Mesendoderm (in vitro differentiated cells): ENCODE measurements at regions not wholly inside any gene's neighbourhood (a gene's known extent, or its start where the extent isn't known, plus 50 kb on each side); places are given as distances from the start of the nearest gene placed in this dataset.
A peak's percentile ranks its signal among the peaks of the same experiment; 100 is the strongest.
"Not testable (repeated sequence)": the region's sequence is repeated elsewhere in the genome, so short reads cannot be mapped to it uniquely, and the experiment has no call there.

Experiments used
- DNase-seq: peaks from one replicate; pipeline ENCODE4 v3.0.0; 2013
- H2AK5ac ChIP-seq: 2 replicates; pipeline ENCODE4 v1.6.1; 2013; ENCODE audit warnings: low read length, inconsistent platforms
- H2BK120ac ChIP-seq: 2 replicates; pipeline ENCODE4 v1.6.1; 2013; ENCODE audit warnings: low read depth, mild to moderate bottlenecking, low read length, moderate library complexity, mixed read lengths
- H2BK15ac ChIP-seq: replicated peaks from 2 replicates; pipeline ENCODE4 v1.6.1; 2013; ENCODE audit warnings: low read depth, mild to moderate bottlenecking, moderate library complexity
- H2BK5ac ChIP-seq: 2 replicates; pipeline ENCODE4 v1.6.1; 2013; ENCODE audit warnings: low read length, inconsistent platforms
- H3K18ac ChIP-seq: 2 replicates; pipeline ENCODE4 v1.6.1; 2013; ENCODE audit warnings: mild to moderate bottlenecking, low read length, mixed read lengths
- H3K23ac ChIP-seq: one replicate; pipeline ENCODE4 v1.6.1; 2013; ENCODE audit warnings: low read length
- H3K27ac ChIP-seq: 2 replicates; pipeline ENCODE4 v1.5.1; 2013; ENCODE audit warnings: low read depth, mild to moderate bottlenecking, inconsistent platforms, low read length, moderate library complexity
- H3K27me3 ChIP-seq: 2 replicates; pipeline ENCODE4 v1.6.1; 2013; ENCODE audit warnings: low read length, control low read depth, mild to moderate bottlenecking, inconsistent platforms; ENCODE audit not compliant: insufficient read depth, poor library complexity
- H3K36me3 ChIP-seq: 2 replicates; pipeline ENCODE4 v1.6.1; 2013; ENCODE audit warnings: low read length, inconsistent platforms; ENCODE audit not compliant: control insufficient read depth, insufficient read depth
- H3K4ac ChIP-seq: one replicate; pipeline ENCODE4 v1.6.1; 2013; ENCODE audit warnings: low read depth, mild to moderate bottlenecking, low read length, moderate library complexity
- H3K4me1 ChIP-seq: 2 replicates; pipeline ENCODE4 v1.6.1; 2013; ENCODE audit warnings: low read depth, low read length, inconsistent platforms; ENCODE audit not compliant: control insufficient read depth
- H3K4me2 ChIP-seq: 2 replicates; pipeline ENCODE4 v1.6.1; 2013; ENCODE audit warnings: low read length
- H3K4me3 ChIP-seq: 2 replicates; pipeline ENCODE4 v1.5.1; 2013; ENCODE audit warnings: mild to moderate bottlenecking, low read length
- H3K56ac ChIP-seq: one replicate; pipeline ENCODE4 v1.6.1; 2013; ENCODE audit warnings: low read length
- H3K79me1 ChIP-seq: 2 replicates; pipeline ENCODE4 v1.6.1; 2013; ENCODE audit warnings: low read length, inconsistent platforms
- H3K79me2 ChIP-seq: 2 replicates; pipeline ENCODE4 v1.6.1; 2013; ENCODE audit warnings: mild to moderate bottlenecking, low read length; ENCODE audit not compliant: control insufficient read depth, insufficient read depth
- H3K9ac ChIP-seq: 2 replicates; pipeline ENCODE4 v1.6.1; 2013; ENCODE audit warnings: low read length, inconsistent platforms
- H4K5ac ChIP-seq: one replicate; pipeline ENCODE4 v1.6.1; 2013; ENCODE audit warnings: low read length
- H4K8ac ChIP-seq: one replicate; pipeline ENCODE4 v1.6.1; 2013; ENCODE audit warnings: low read depth, mild to moderate bottlenecking, control low read depth, low read length, moderate library complexity
- WGBS: extraction: QIAGEN DNeasy Blood & Tissue Kit; methylation state at CpG from one replicate; pipeline ENCODE4 v1.1.7; 2013; ENCODE audit warnings: low lambda C conversion rate, missing lambda C conversion rate; ENCODE audit not compliant: insufficient coverage; ENCODE audit errors: extremely low coverage; 5-methylcytosine and 5-hydroxymethylcytosine counted together

DNA sequence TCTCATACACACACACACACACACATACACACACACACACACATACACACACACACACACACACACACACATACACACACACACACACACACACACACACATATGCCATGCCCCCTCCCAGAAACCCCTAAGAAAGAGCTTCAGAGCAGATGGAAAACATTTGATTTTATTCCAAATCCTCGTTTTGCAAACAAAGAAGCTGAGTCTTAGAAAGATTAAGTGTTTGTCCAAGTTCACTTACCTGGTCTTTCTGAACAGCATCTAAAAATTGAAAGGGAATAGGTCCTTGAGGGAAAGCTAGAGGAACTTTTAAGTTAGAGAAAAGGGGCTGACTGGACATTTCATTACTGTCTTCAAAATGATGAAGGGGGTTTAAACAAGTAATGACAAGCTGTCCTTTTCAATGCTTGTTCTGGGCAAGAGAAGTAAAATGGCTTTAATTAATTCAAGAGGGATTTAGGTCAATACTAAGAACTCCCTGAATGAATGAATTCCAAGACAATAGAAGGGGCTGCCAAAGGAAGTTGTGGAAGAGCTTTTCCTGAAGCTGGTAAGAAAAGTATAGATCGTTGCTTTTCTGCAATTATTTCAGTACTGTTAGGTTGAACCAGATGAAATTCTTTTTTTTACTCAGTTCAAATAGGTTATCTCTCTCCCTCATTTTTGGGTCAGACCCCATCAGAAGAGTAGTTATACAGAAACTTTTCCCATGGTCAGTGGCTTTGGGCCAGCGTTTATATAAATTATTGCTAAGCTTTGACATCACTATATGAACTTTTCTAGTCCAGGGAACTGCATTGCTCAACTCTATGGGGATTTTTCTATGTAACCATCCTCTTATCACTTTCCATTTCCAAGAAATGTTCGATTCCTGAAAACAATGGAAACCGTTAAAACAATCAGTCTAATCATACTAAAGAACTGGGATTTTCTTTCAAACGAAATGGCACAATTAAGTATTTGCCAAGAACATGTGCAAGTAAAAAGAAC, 261.4 kb downstream of the MTERF1 start:
- Histone ChIP-seq H3K4me1 (no peaks in the 10 kb centered on the region), H3K4me2 (no peak overlapping the region), H3K23ac (no peak overlapping the region), H3K4me3 (no peak overlapping the region), H2BK120ac (no peak overlapping the region), H3K4ac (no peak overlapping the region), H2BK15ac (no peak overlapping the region), H3K9ac (no peak overlapping the region), H4K5ac (no peak overlapping the region), H3K79me2 (no peaks in the 10 kb centered on the region), H3K18ac (no peak overlapping the region), H3K27ac (no peak overlapping the region), H2AK5ac (no peak overlapping the region), H3K27me3 (no peaks in the 10 kb centered on the region), H3K79me1 (no peaks in the 10 kb centered on the region), H3K36me3 (no peaks in the 10 kb centered on the region), H2BK5ac (no peak overlapping the region), H3K56ac (no peak overlapping the region), H4K8ac (no peak overlapping the region)
- no peak for DNase-seq
- WGBS: no CpG with 5 or more reads among the region's 6 CpGs

DNA sequence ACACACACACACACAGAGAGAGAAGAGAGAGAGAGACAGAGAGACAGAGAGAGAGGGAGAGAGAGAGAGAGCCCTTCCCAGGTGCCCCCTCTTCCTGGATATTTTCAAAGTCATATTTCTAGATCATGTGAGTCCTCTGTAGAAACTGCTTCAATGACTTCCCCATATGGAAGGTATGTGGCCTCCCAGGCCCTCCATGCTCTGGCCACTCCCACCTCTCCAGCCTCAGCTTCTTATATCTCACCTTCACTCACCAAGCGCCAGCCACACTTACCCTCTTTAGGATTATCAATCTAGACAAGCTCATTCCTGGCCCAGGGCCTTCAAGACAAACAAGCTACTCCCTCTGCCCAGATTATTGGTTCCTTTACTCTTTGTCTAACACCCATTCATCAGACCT, 259.7 kb downstream of the MTERF1 start:
- Histone ChIP-seq H3K23ac (no peak overlapping the region), H2BK15ac (no peak overlapping the region), H3K79me2 (no peaks in the 10 kb centered on the region), H3K9ac (no peak overlapping the region), H3K4me2 (no peak overlapping the region), H2AK5ac (no peak overlapping the region), H3K4ac (no peak overlapping the region), H2BK120ac (no peak overlapping the region), H3K18ac (no peak overlapping the region), H3K4me3 (no peak overlapping the region), H4K5ac (no peak overlapping the region), H4K8ac (no peak overlapping the region), H3K27me3 (no peaks in the 10 kb centered on the region), H3K4me1 (no peaks in the 10 kb centered on the region), H3K36me3 (no peaks in the 10 kb centered on the region), H3K27ac (no peak overlapping the region), H3K56ac (no peak overlapping the region), H3K79me1 (no peaks in the 10 kb centered on the region), H2BK5ac (no peak overlapping the region)
- no CpG with 5 or more reads among the region's 1 CpG for WGBS
- peak; percentile 35 for DNase-seq

- not testable (repeated sequence) for H3K4me2 ChIP-seq, H2BK120ac ChIP-seq
Measured at GRCh38 chr7:91627324-91627723, 253.2 kb downstream of the MTERF1 start.

GRCh38 chr7:91628742-91629141, 251.8 kb downstream of the MTERF1 start:
- Histone ChIP-seq H3K4ac (no peak overlapping the region), H2AK5ac (no peak overlapping the region), H3K4me3 (no peak overlapping the region), H3K56ac (no peak overlapping the region), H3K27ac (no peak overlapping the region), H2BK15ac (no peak overlapping the region), H4K8ac (no peak overlapping the region), H3K79me1 (no peaks in the 10 kb centered on the region), H3K9ac (no peak overlapping the region), H3K18ac (no peak overlapping the region), H3K27me3 (no peaks in the 10 kb centered on the region), H3K36me3 (no peaks in the 10 kb centered on the region), H2BK5ac (no peak overlapping the region), H4K5ac (no peak overlapping the region), H3K4me2 (no peak overlapping the region), H3K23ac (no peak overlapping the region), H3K79me2 (no peaks in the 10 kb centered on the region), H2BK120ac (no peak overlapping the region), H3K4me1 (peaks cover 2% of the 10 kb centered on the region)
- DNase-seq: no peak
- no CpG with 5 or more reads among the region's 5 CpGs for WGBS

More at GRCh38 chr7:91627324-91627723, 253.2 kb downstream of the MTERF1 start:
- not testable (repeated sequence) for H2AK5ac ChIP-seq, H4K8ac ChIP-seq, H3K18ac ChIP-seq, H3K79me1 ChIP-seq, H3K9ac ChIP-seq, H3K4ac ChIP-seq, DNase-seq, H3K79me2 ChIP-seq, H3K23ac ChIP-seq, H4K5ac ChIP-seq, H3K27ac ChIP-seq, H2BK5ac ChIP-seq, H3K4me3 ChIP-seq, H3K36me3 ChIP-seq, H3K56ac ChIP-seq, H3K4me1 ChIP-seq, H2BK15ac ChIP-seq, H3K27me3 ChIP-seq
- WGBS: no CpG with 5 or more reads among the region's 28 CpGs

- no peak overlapping the region for H2BK15ac ChIP-seq
- H3K56ac ChIP-seq: no peak overlapping the region
- no peak overlapping the region for H4K8ac ChIP-seq
- H2AK5ac ChIP-seq: no peak overlapping the region
- H2BK5ac ChIP-seq: no peak overlapping the region
- H3K23ac ChIP-seq: no peak overlapping the region
- H3K4me2 ChIP-seq: no peak overlapping the region
- H2BK120ac ChIP-seq: no peak overlapping the region
- H3K4me3 ChIP-seq: no peak overlapping the region
- no peak overlapping the region for H3K4ac ChIP-seq
- no peaks in the 10 kb centered on the region for H3K27me3 ChIP-seq
- H3K79me1 ChIP-seq: no peaks in the 10 kb centered on the region
- H3K4me1 ChIP-seq: peaks cover 2% of the 10 kb centered on the region
- no peak overlapping the region for H3K27ac ChIP-seq
- H3K79me2 ChIP-seq: no peaks in the 10 kb centered on the region
- no CpG with 5 or more reads among the region's 1 CpG for WGBS
- H4K5ac ChIP-seq: no peak overlapping the region
- H3K18ac ChIP-seq: no peak overlapping the region
- no peak for DNase-seq
- H3K36me3 ChIP-seq: no peaks in the 10 kb centered on the region
- H3K9ac ChIP-seq: no peak overlapping the region
Measured at GRCh38 chr7:91630581-91631380, 249.7 kb downstream of the MTERF1 start.
